ENCODE measurements at regions not wholly inside any gene's neighbourhood (a gene's known extent, or its start where the extent isn't known, plus 50 kb on each side); places are given as distances from the start of the nearest gene placed in this dataset.
"Not testable (repeated sequence)": the region's sequence is repeated elsewhere in the genome, so short reads cannot be mapped to it uniquely, and the experiment has no call there.

- DNase-seq, result no peak
These were observed 437.2 kb upstream of the SLC35B3 start for GRCh38 chr6:8872589-8872988.

GRCh38 chr6:8865451-8865850, 430.1 kb upstream of the SLC35B3 start:
- no peak for DNase-seq

GRCh38 chr6:8860671-8861070, 425.3 kb upstream of the SLC35B3 start:
- DNase-seq, result no peak

- peak; percentile 61 for DNase-seq
These were observed 424.2 kb upstream of the SLC35B3 start for GRCh38 chr6:8859501-8859900.

- DNase-seq, result no peak
These were observed 423.5 kb upstream of the SLC35B3 start for GRCh38 chr6:8858854-8859331.

GRCh38 chr6:8857160-8857559, 421.8 kb upstream of the SLC35B3 start:
- DNase-seq, result peak; percentile 8

- no peak for DNase-seq
These were observed 420.1 kb upstream of the SLC35B3 start for GRCh38 chr6:8855411-8855810.

GRCh38 chr6:8852332-8852731, 417.0 kb upstream of the SLC35B3 start:
- no peak for DNase-seq

- not testable (repeated sequence) for DNase-seq
These were observed 411.3 kb upstream of the SLC35B3 start for GRCh38 chr6:8846680-8847079.

GRCh38 chr6:8845690-8846089, 410.3 kb upstream of the SLC35B3 start:
- DNase-seq, result no peak

GRCh38 chr6:8844968-8845367, 409.6 kb upstream of the SLC35B3 start:
- DNase-seq, result no peak

GRCh38 chr6:8839626-8840025, 404.3 kb upstream of the SLC35B3 start:
- no peak for DNase-seq

- DNase-seq, result no peak
These were observed 402.0 kb upstream of the SLC35B3 start for GRCh38 chr6:8837343-8837742.

- not testable (repeated sequence) for DNase-seq
These were observed 397.4 kb upstream of the SLC35B3 start for GRCh38 chr6:8832695-8833094.

- DNase-seq, result no peak
These were observed 396.2 kb upstream of the SLC35B3 start for GRCh38 chr6:8831366-8832152.

GRCh38 chr6:8830794-8831193, 395.4 kb upstream of the SLC35B3 start:
- no peak for DNase-seq

GRCh38 chr6:8829796-8830195, 394.5 kb upstream of the SLC35B3 start:
- DNase-seq, result no peak

- DNase-seq, result no peak
These were observed 394.0 kb upstream of the SLC35B3 start for GRCh38 chr6:8829296-8829695.

GRCh38 chr6:8828376-8828775, 393.0 kb upstream of the SLC35B3 start:
- DNase-seq, result no peak

- peak; percentile 6 for DNase-seq
These were observed 390.4 kb upstream of the SLC35B3 start for GRCh38 chr6:8825726-8826125.

GRCh38 chr6:8821981-8822381, 386.6 kb upstream of the SLC35B3 start:
- peak; percentile 49 for DNase-seq

- DNase-seq, result no peak
These were observed 385.0 kb upstream of the SLC35B3 start for GRCh38 chr6:8820313-8820712.

GRCh38 chr6:8819446-8819845, 384.1 kb upstream of the SLC35B3 start:
- no peak for DNase-seq

GRCh38 chr6:8814440-8815000, 379.2 kb upstream of the SLC35B3 start:
- DNase-seq, result no peak

Data from fibroblast of skin of back (primary cell).